Left renal cortex interstitium (tissue), 4 donors: ENCODE measurements at regions not wholly inside any gene's neighbourhood (a gene's known extent, or its start where the extent isn't known, plus 50 kb on each side); places are given as distances from the start of the nearest gene placed in this dataset.

Experiments used
- DNase-seq, 4 donors: peaks; one replicate each; pipeline ENCODE4 v3.0.0-alpha.2; 2013; ENCODE audit warnings: low read depth in 4 of 4, low spot score in 2 of 4, missing footprints in 1 of 4

DNA sequence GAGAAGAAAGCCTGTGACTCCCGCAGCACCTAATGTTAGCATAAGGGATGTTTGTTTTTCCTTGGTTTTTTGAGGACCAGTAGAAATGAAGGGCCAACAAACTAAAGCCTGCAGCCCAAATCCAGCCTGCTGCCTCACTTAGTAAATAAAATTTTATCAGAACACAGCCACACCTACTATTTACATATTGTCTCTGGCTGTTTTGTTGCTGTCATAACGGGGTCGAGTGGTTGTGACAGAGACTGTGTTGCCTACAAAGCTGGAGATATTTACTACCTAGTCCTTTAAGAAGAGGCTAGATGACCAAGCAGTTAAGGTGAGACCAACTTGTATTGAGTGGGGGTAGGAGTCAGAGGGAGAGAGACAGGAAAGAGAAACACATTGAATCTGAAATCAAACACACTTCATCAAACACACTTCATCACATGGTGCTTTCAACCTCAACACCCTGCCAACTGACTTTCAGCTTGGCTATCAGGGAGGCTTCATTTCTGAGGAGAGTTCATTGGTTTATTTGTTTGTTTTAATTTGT lies 546.3 kb upstream of the CDH11 start:
- no peak for DNase-seq

DNA sequence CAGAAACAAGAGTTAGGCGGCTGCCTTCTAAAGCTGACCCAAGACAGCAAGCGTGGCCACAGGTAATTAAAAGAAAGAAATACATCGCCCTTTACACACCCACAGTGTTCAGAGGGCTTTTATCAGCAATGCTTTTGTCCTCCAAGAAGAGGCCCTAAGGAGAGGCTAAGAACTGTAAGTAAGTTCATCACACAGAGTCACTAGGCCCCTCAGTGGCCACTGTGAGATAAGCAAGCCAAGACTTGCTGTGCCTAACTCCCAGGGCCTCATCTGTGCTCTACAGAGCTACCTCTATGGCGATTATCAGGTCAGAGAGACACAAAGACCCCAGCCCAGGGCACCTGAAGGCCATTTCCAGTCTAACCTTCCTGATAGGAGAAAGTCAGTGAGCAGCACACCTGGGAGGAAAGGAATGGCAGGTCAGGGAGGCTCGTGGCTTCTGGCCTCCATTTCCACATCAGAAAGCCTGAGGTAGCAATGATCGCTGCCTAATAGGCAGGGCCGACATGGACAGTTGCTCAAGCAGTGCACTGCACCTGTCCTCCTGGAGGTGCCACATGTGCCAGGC lies 545.2 kb upstream of the CDH11 start:
- DNase-seq = no peak

DNA sequence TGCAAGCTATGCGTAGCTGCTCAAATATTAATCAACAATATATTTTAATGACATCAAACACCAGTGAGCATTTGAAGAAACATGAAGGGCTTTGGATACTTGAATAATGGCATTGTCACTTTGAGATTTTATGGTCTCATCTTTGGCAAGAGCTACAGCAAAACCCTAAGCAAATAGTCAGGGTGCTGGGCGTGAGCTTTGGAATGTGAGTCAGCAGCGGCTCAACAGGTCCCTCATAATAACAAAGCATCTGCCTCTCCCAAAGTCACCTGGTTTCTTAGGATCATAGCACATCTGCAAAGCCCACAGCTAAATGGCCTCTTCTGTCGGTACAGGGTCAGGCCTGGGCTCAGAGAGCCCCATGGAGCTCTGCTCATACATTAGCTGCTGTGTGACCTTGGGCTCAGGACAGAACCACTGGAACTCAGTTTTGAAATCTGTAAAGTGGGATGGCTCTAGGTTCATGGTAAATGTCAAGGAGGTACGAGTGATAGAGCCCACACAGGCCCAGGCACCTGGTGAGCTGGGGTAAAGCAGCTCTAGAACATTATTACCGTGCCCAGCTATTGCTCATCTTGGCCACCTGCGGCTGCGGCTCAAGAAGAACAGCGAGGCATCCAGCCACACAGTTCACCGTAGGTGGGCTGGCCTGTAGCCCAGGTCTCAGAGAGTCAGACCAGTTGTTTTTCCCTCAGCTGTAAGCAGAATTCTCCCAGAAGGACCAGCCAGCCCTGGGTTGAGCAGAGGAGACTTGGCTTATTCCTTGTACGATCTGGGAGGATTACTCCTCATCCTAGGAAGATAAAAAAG lies 544.5 kb upstream of the CDH11 start:
- no peak for DNase-seq

DNA sequence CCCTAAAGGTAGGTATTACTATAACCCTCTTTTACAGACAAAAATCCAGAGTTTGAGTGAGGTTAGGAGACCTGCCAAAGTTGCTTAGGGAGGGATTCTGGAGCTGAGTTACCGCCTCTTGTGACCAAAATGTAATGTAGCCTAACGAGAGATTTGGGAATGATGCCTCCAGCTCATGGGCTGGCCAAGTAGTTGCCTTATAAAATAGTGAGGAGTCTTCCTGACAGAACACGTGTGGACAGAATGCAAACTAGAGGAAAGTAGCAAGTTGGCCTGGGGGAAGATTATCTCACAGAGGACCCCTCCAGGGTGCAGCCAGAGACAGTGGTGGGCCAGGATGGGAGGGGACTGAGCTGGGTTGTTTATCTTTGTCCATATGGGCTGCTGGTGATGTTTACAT lies 543.7 kb upstream of the CDH11 start:
- no peak for DNase-seq

DNA sequence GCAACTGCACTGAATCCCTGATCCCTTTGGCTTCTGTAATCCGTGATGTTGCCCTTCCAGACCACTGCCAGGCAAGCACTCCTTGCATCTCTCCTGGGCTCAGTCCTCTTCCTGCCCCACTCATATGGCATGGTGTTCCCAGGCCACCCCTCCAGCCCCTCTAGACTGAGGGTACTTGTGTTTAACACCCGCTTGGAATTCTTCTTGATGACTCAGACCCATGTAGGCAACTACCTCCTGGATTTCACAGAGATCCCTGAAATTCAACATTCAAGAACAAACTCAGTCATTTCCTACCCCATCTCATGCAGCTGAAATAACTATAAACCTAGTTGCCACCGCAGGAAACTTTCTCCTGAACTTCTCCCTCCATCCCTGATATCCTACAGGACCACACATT lies 541.9 kb upstream of the CDH11 start:
- no peak for DNase-seq

DNA sequence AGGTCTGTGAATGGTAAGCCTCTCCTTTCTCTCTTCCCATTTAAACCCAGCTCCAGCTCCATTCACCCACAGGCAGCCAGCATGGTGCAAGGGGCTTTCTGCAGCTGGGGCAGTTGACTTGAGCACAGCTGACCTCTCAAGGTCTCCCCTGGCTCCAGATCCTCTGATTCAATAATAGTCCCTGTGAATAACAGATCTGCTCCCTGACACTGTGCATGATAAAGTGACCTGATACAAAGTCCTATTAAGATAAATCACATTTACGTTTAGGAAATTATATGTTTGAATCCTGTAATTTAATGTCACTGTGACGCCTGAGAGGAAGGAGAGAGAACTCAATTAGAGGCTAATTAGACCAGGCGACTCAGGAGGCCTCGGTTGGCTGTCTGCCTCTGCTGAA lies 540.4 kb upstream of the CDH11 start:
- DNase-seq = no peak

DNA sequence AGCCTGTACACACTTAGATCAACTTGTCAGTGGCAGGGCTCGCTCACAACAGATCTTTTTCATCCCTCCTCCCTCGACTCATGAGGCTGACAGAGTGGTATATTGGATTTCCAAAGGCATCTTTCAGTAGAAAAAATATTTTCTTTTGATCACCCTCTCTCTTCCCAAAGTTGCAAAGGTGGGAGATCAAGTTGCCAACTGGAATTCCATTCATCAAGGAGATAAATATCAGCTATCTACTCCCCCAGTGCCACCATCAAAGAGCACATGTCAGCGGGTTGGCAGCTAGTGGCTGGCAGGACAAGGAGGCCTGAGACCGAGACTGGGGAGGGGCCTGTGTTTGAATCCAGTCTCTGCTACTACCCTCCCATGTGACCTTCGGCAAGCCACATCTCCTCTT lies 539.7 kb upstream of the CDH11 start:
- peak in 2 of 4 donors; percentile 44 to 47 for DNase-seq

DNA sequence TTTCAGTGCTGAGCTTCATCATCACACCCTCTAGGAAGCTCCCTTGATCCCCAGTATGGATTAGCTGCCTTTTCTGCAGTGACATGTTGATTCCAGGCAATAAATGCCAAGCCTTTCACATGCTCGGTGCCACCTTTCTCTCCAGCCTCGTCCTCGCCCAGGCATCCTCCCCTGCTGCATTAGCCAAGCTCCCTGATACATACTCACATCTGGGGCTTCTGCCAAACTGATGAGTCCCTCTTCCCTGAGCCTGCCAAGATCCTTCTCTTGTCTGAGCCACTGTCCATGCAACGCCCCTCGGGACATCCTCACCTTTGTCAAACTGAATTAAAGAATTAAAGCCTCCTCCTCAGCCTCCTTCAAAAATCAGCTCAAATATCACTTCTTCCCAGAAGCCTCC lies 538.5 kb upstream of the CDH11 start:
- DNase-seq = no peak

DNA sequence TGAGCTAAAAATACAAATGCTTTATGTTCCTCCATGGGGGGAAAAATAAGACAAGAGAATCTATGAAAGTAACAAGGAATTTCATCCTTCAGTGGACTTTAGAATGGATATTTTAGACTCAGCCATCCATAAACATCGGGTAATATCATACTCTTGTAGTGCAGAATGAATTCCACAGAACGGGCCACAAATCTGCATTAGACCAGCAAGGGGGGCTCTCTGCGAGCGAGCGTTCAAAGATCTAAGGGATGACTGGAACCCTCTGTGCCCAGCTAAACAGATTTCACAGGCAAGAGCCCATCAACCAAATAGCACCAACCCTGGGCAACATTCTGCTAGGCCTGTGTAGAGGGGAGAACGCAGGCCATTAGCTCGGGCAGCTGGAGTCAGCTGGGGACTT lies 537.9 kb upstream of the CDH11 start:
- no peak for DNase-seq

DNA sequence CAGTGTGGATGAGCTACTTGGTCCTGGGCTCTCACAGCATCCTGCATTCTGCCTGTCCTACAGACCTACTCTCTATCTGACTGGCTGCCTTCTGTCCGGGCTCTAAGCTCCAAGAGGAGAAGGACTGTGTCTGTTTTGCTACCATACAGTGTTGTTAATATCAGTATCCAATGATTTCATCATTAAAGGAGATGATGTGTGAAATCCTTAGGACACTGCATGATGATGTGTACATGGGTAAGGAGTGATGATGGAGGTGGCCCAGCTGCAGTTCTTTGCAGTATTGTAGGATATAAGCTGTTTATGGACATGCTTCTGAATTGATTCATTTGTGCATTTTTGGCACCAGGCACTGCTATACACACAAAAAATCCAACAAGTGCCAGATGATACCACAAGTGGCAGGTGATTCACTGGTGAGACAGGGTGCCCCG lies 536.9 kb upstream of the CDH11 start:
- DNase-seq = no peak

DNA sequence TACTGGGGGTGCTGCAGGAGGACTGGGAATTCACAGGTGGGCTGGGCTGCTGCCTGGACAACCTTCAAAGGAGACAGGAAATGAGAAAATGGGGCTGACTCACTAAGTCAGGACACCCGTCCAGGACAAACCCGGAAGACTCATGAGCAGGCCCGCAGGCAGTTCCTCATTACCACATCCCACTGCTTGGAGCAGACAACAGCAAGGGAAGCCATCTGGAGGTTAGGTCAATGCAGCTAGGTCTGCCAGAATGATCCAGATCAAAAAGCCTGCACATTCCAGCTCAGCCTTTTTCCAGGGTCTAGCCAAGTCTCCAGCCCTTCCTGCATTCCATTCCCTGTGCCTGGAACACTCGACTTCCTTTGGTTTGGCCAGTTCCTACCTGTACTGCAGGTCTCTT lies 536.5 kb upstream of the CDH11 start:
- DNase-seq = no peak

DNA sequence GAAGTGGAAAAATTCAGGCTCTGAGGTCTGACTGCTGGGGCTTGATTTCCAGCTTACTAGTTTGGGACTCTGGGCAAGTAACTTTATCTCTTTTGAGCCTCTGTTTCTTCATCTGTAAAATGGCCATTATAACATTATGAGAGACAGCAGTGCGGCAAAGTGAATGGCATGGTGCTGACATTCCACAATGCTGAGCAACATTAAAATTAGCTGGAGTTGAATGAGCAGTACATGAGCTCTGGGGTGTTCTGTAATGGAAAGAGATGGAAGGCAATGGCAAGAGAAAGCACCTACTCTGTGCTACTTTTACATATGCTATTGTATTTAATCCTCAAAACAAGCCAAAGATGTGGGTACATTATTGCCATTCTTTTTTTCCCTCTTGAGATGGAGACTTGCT lies 535.7 kb upstream of the CDH11 start:
- no peak for DNase-seq

DNA sequence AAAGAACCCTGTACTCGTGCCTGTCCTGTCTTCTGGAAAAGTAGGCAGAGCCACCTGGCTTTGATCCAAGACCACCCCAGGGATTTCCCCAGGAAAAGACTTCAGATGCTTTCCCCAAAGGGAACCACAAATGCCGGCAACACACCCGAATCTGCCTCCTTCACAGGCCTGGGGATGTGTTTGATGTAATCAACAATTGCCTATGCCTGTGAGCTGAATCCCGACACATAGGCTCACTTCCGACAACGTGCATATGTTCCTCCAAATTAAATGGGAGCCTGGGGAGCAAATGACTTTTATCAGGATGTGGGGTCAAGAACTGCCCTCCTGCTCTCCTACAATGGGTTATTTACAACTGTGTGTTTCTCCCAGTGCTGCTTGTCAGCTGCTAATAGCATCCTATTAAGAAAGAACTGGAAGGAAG lies 535.2 kb upstream of the CDH11 start:
- peak in 2 of 4 donors; percentile 49 to 61 for DNase-seq

DNA sequence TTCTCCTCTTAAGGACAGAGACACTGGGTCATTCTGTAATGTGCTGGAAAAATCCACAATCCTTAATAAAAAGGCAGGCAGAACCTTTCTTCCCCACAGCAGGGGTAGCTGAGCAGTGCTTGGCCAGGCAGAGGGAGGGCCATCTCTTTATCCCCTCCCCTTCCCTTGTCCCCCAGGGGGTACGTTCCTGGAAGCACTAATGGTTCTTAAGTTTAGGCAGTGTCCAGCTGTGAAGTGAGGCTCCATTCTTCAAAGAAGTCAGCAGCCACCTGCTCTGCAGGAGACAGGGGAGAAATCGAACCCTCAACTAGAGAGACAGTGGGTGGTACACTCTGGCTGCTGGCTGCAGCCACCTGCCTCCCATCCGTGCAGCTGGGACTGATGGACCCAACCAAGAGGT lies 533.9 kb upstream of the CDH11 start:
- no peak for DNase-seq

DNA sequence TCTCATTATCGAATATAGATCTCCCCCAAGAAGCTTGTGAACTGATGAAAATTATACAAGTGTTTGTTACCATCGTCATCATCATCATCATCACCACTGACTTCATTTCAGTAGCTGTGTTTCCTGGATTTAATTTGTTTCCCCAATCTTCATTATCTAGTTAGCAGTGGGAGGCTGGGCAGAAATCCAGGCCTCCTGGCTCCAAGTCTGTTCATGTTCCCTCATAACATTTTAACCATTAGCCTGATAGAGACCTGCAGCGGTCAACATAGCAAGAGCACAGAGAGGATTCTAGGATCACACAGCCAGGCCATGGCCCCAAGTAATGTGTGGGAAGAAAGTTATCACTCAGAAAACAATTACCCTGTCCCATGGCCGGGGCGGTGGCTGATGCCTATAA lies 526.2 kb upstream of the CDH11 start:
- DNase-seq = no peak

DNA sequence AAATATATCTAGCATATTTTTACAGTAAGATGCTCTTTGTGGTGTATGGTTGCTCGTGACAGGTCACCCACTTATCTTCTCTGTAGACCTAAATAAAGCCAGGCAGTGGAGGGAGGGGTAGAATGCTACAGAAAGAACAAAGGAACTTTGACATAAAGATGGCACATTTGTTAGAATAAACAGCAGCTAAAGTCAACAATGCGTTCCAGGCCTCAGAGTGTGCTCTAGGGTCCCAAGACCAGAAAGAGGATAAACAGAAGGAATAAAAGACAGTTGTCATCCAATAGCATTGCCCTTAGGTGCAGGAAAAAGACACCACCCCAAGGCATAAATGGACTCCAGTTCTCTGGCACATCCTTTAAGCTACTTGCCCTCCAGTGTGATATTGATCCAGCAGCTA lies 523.0 kb upstream of the CDH11 start:
- no peak for DNase-seq

DNA sequence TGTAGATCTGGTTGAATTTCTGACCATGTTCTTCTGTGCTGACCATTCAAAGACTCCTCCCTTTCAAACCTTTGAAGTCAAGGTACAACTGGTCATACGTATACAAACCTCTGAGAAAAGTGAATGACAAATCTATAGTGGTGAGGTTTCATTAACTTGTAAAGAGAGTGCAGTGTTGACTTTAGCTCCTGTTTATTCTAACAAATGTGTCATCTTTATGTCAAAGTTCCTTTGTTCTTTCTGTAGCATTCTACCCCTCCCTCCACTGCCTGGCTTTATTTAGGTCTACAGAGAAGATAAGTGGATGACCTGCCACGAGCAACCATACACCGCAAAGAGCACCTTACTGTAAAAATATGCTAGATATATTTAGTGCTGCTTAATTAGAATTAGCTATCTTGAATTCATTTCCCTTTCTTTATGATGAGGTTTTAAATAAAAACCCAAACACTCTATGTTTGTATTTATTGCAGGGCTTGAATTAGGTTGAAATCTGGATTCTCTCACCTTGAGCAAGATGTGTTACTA lies 520.0 kb upstream of the CDH11 start:
- DNase-seq = no peak

DNA sequence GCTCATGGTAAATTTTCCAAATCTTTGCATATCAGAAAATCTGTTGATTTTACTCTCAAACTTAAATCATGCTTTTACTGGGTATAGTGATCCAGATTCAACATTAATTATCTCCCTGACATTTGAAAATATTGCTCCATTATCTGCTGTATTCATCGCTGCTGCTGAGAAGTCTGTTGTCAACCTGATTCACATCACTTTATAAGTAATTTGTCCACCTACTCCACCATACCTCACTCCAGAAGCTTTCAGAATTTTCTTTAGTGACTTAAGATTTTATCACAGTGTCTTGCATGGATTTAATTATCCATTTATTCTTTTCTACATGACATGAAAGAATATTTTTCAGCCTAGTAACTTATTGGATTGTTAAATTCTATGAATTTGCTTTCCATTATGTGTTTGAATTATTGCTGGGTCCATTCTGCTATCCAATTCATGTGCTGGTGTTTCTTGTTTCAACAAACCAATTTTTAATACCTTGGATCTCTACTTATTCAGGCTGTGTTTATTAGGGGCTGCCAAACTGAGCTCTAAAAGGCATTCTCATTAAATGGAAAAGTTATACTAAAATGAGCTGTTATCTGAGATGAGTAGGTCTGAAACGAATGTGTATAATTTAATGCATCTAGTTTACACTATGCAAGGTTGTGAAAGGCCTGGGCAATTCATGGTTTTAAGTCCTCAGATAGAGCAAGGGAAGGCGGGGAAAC lies 519.3 kb upstream of the CDH11 start:
- no peak for DNase-seq

DNA sequence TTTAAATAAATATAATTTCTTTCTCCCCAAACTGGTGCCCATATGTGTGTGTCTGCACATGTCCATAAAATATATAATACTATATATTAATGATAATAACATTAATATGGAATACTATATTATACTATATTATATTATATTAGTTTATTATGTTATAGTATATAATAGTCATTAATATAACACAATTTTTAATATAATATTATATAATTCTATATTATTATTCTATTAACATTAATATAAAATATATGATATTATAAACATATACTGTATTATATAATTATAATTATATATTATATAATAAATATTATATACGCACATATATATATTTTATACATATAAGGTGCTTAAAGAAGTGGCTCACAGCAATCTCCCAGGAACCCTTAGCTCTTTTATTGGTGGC lies 513.0 kb upstream of the CDH11 start:
- DNase-seq = no peak

DNA sequence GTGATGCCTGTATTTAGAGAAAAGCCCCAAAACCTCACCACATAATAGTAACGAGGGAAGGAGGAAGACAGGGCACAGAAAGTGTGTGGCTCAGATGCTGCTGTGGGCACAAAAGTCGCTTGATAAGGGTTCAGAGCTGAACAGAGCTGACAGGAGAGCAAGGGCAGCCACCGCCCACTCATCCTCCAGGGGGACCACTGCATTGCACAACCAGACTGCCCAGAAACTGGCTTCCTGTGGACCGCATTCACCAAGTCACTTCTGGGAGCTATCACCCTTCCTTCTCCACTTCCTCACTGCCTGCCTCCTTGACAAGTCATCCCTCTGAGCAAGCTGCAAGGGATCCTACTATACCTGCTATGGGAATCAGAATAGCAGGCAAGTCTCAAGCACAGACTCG lies 512.4 kb upstream of the CDH11 start:
- no peak for DNase-seq

DNA sequence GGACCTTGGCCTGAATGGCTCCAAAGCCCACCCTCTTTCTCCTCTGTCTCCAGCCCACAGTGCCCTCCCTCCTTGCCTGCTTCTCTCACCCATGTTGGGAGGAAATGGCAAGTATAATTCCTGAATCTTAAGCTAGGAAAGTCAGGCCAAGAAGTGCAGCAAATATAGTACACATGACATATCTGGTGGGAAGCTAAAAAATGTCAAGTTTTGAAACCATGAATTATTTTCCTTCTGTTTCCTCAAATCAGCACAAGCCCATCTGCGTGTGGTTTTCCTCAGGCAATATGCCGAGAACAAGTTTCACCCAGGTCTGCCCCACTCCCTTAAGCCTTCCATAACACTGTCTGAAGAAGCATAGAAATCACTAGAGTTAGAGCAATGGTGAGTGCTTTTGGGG lies 502.8 kb upstream of the CDH11 start:
- DNase-seq = no peak
